HFFc6 (cell line): ENCODE measurements at regions not wholly inside any gene's neighbourhood (a gene's known extent, or its start where the extent isn't known, plus 50 kb on each side); places are given as distances from the start of the nearest gene placed in this dataset.

Source experiments
- DNase-seq: peaks from one replicate; pipeline ENCODE4 v3.0.0-alpha.2; 2018
- H3K27ac Mint-ChIP-seq: 2 replicates; pipeline ENCODE4 v1.8.0; 2020; ENCODE audit warnings: mild to moderate bottlenecking, mixed read lengths
- H3K27me3 Mint-ChIP-seq: 2 replicates; pipeline ENCODE4 v1.8.0; 2021; ENCODE audit warnings: mild to moderate bottlenecking, moderate library complexity, mixed read lengths; ENCODE audit not compliant: insufficient read depth
- H3K36me3 Mint-ChIP-seq: 2 replicates; pipeline ENCODE4 v1.8.0; 2021; ENCODE audit warnings: low read depth, mixed read lengths
- H3K4me1 Mint-ChIP-seq: 2 replicates; pipeline ENCODE4 v1.8.0; 2020; ENCODE audit warnings: low read depth, mixed read lengths
- H3K4me3 Mint-ChIP-seq: 2 replicates; pipeline ENCODE4 v1.8.0; 2020; ENCODE audit warnings: mild to moderate bottlenecking, moderate library complexity, mixed read lengths
- H3K9me3 Mint-ChIP-seq: 2 replicates; pipeline ENCODE4 v1.8.0; 2020; ENCODE audit warnings: mild to moderate bottlenecking, mixed read lengths
- CTCF ChIP-seq: fragments of 200-600 bp; sonication (generic); IDR thresholded peaks from 2 replicates; pipeline ENCODE4 v1.5.0; 2021; ENCODE audit warnings: antibody characterized with exemption, mild to moderate bottlenecking

GRCh38 chr2:200039724-200040650 lies 84.6 kb downstream of the MAIP1 start:
- no peak for TF ChIP-seq CTCF
- H3K4me3 Mint-ChIP-seq, result no peak overlapping the region
- peak; percentile 17 for DNase-seq

GRCh38 chr2:200040831-200041230 lies 85.4 kb downstream of the MAIP1 start:
- Mint-ChIP-seq H3K4me3 (no peak overlapping the region), H3K36me3 (no peaks in the 10 kb centered on the region), H3K4me1 (peaks cover 24% of the 10 kb centered on the region), H3K27me3 (0 out of 2 replicates have a peak, but pooled peaks cover 3% of the 10 kb centered on the region), H3K27ac (no peak overlapping the region), H3K9me3 (no peaks in the 10 kb centered on the region)
- no peak for DNase-seq
- no peak for TF ChIP-seq CTCF

More at GRCh38 chr2:200039724-200040650, 84.6 kb downstream of the MAIP1 start:
- Mint-ChIP-seq H3K27me3 (0 out of 2 replicates have a peak, but pooled peaks cover 3% of the 10 kb centered on the region), H3K27ac (no peak overlapping the region), H3K9me3 (no peaks in the 10 kb centered on the region), H3K36me3 (no peaks in the 10 kb centered on the region), H3K4me1 (peaks cover 24% of the 10 kb centered on the region)

GRCh38 chr2:200041639-200042038 lies 86.3 kb downstream of the MAIP1 start:
- H3K27ac Mint-ChIP-seq, result no peak overlapping the region
- H3K4me1 Mint-ChIP-seq, result peaks cover 24% of the 10 kb centered on the region
- no peak for TF ChIP-seq CTCF
- no peak overlapping the region for H3K4me3 Mint-ChIP-seq
- 0 out of 2 replicates have a peak, but pooled peaks cover 3% of the 10 kb centered on the region for H3K27me3 Mint-ChIP-seq
- peaks cover 7% of the 10 kb centered on the region; the same call in 1 of the 2 replicates for H3K9me3 Mint-ChIP-seq
- H3K36me3 Mint-ChIP-seq, result no peaks in the 10 kb centered on the region
- DNase-seq, result no peak

- Mint-ChIP-seq H3K36me3 (no peaks in the 10 kb centered on the region), H3K4me1 (peaks cover 24% of the 10 kb centered on the region), H3K27me3 (0 out of 2 replicates have a peak, but pooled peaks cover 3% of the 10 kb centered on the region), H3K9me3 (peaks cover 7% of the 10 kb centered on the region; the same call in 1 of the 2 replicates), H3K27ac (peak overlapping the region; percentile 6; the same call in 1 of the 2 replicates), H3K4me3 (no peak overlapping the region)
- no peak for TF ChIP-seq CTCF
- DNase-seq, result peak; percentile 56
These were observed 86.8 kb downstream of the MAIP1 start for GRCh38 chr2:200042102-200042735.

- Mint-ChIP-seq H3K36me3 (no peaks in the 10 kb centered on the region), H3K4me1 (peaks cover 24% of the 10 kb centered on the region), H3K9me3 (peaks cover 7% of the 10 kb centered on the region; the same call in 1 of the 2 replicates), H3K4me3 (no peak overlapping the region), H3K27me3 (0 out of 2 replicates have a peak, but pooled peaks cover 3% of the 10 kb centered on the region), H3K27ac (no peak overlapping the region)
- DNase-seq, result peak; percentile 40
- no peak for TF ChIP-seq CTCF
These were observed 87.6 kb downstream of the MAIP1 start for GRCh38 chr2:200042944-200043343.
